ENCODE measurements at regions not wholly inside any gene's neighbourhood (a gene's known extent, or its start where the extent isn't known, plus 50 kb on each side); places are given as distances from the start of the nearest gene placed in this dataset.
A peak's percentile ranks its signal among the peaks of the same experiment; 100 is the strongest.

- TF ChIP-seq CHD2 (IDR thresholded peaks at IDR 0.05; ENCODE audit: low read length) (no peak), CREB1 (IDR thresholded peaks at IDR 0.05) (no peak), EZH2 (IDR thresholded peaks at IDR 0.05; ENCODE audit: low read depth, low read length, severe bottlenecking) (no peak), RFX5 (IDR thresholded peaks at IDR 0.05; ENCODE audit: borderline replicate concordance, low read depth, low read length) (no peak), RAD21 (IDR thresholded peaks at IDR 0.05 in 1 of 2, conservative IDR thresholded peaks at IDR 0.05 in 1 of 2; ENCODE audit: low read depth in 2 of 2, low read length in 2 of 2) (peak; percentile 33 to 39; a peak in 3 of 4 replicates), POLR2AphosphoS5 (IDR thresholded peaks at IDR 0.05; ENCODE audit: low read depth, low read length) (no peak)
- TF ChIP-seq, protein P1, sequence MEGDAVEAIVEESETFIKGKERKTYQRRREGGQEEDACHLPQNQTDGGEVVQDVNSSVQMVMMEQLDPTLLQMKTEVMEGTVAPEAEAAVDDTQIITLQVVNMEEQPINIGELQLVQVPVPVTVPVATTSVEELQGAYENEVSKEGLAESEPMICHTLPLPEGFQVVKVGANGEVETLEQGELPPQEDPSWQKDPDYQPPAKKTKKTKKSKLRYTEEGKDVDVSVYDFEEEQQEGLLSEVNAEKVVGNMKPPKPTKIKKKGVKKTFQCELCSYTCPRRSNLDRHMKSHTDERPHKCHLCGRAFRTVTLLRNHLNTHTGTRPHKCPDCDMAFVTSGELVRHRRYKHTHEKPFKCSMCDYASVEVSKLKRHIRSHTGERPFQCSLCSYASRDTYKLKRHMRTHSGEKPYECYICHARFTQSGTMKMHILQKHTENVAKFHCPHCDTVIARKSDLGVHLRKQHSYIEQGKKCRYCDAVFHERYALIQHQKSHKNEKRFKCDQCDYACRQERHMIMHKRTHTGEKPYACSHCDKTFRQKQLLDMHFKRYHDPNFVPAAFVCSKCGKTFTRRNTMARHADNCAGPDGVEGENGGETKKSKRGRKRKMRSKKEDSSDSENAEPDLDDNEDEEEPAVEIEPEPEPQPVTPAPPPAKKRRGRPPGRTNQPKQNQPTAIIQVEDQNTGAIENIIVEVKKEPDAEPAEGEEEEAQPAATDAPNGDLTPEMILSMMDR (IDR thresholded peaks at IDR 0.05; ENCODE audit: control extremely low read depth in 1 of 3, insufficient read depth in 1 of 3, low read depth in 1 of 3, low read length in 3 of 3) = peak; percentile 8 to 64 (median 30); a peak in 3 of 4 replicates
These were observed 89.0 kb downstream of the URB2 start for GRCh38 chr1:229714964-229715603.
